MCF 10A (cell line): ENCODE measurements at regions not wholly inside any gene's neighbourhood (a gene's known extent, or its start where the extent isn't known, plus 50 kb on each side); places are given as distances from the start of the nearest gene placed in this dataset.
A peak's percentile ranks its signal among the peaks of the same experiment; 100 is the strongest.

Experiments
- BruUV-seq: library from RNA; stranded (reverse); fragments of 400-500 nt; replicated peaks from 2 replicates; lab custom pipeline; 2021; lab: Mats Ljungman, UMichigan
- CTCF ChIA-PET: fragments of 300-600 bp; sonication (Branson Sonifier 250); formaldehyde crosslinking; extraction: SDS; loops from one replicate; lab custom pipeline; 2021; ENCODE audit warnings: antibody characterized with exemption, inconsistent platforms; lab: Yijun Ruan, JAX
- POLR2A ChIA-PET: fragments of 300-600, 350-650 bp; sonication (Branson Sonifier 250); formaldehyde crosslinking; extraction: SDS; loops from one replicate; lab custom pipeline; 2020; ENCODE audit warnings: antibody characterized with exemption, inconsistent platforms; lab: Yijun Ruan, JAX
- DNase-seq: peaks from one replicate; pipeline ENCODE4 v3.0.0-alpha.2; 2018; ENCODE audit not compliant: unreplicated experiment
- H3K27ac Mint-ChIP-seq: one replicate; pipeline ENCODE4 v1.8.0; 2022; ENCODE audit warnings: mild to moderate bottlenecking, low read depth, mixed read lengths; ENCODE audit not compliant: unreplicated experiment
- H3K27me3 Mint-ChIP-seq: one replicate; pipeline ENCODE4 v1.8.0; 2022; ENCODE audit warnings: mixed read lengths; ENCODE audit not compliant: insufficient read depth, unreplicated experiment
- H3K36me3 Mint-ChIP-seq: one replicate; pipeline ENCODE4 v1.8.0; 2022; ENCODE audit warnings: mild to moderate bottlenecking, moderate library complexity, mixed read lengths; ENCODE audit not compliant: insufficient read depth, unreplicated experiment
- H3K4me1 Mint-ChIP-seq: one replicate; pipeline ENCODE4 v1.8.0; 2022; ENCODE audit warnings: mixed read lengths; ENCODE audit not compliant: insufficient read depth, unreplicated experiment
- H3K4me3 Mint-ChIP-seq: one replicate; pipeline ENCODE4 v1.8.0; 2022; ENCODE audit warnings: mild to moderate bottlenecking, moderate library complexity, mixed read lengths; ENCODE audit not compliant: unreplicated experiment
- H3K9me3 Mint-ChIP-seq: one replicate; pipeline ENCODE4 v1.8.0; 2022; ENCODE audit warnings: mixed read lengths; ENCODE audit not compliant: unreplicated experiment
- CTCF ChIP-seq: fragments of 200-600 bp; IDR thresholded peaks from one replicate; pipeline ENCODE4 v1.8.0; 2022; ENCODE audit warnings: antibody characterized with exemption, mild to moderate bottlenecking; ENCODE audit not compliant: unreplicated experiment
- intact Hi-C: fragments of 100-400 bp; cut with micrococcal nuclease; formaldehyde crosslinking; loops from 2 replicates; pipeline ENCODE4 v1.14.1; 2022

- DNase-seq: no peak
- intact Hi-C loops: no loop called here
- H3K27me3 Mint-ChIP-seq: peaks cover 13% of the 10 kb centered on the region
- no peak overlapping the region for H3K4me3 Mint-ChIP-seq
- H3K9me3 Mint-ChIP-seq: no peaks in the 10 kb centered on the region
- peaks cover 8% of the 10 kb centered on the region for H3K4me1 Mint-ChIP-seq
- H3K36me3 Mint-ChIP-seq: no peaks in the 10 kb centered on the region
- H3K27ac Mint-ChIP-seq: no peak overlapping the region
- ChIA-PET POLR2A (no interaction called here), CTCF (interaction anchor here (0.7 to 0.9 kb wide), 2 partner anchors 31 to 157 kb away, joined by 3 read pairs; no protein-coding TSS in a partner anchor)
- BruUV-seq: no TSS peak
- no peak for TF ChIP-seq CTCF
These were observed 70.1 kb downstream of the ABCC12 start for GRCh38 chr16:48085729-48086128.

- H3K4me1 Mint-ChIP-seq: peaks cover 8% of the 10 kb centered on the region
- no peak overlapping the region for H3K27ac Mint-ChIP-seq
- CTCF ChIA-PET: interaction anchor here (0.6 kb wide), 1 partner anchor 1711 kb away, joined by 3 read pairs; no protein-coding TSS in a partner anchor
- no TSS peak for BruUV-seq
- H3K4me3 Mint-ChIP-seq: no peak overlapping the region
- no peak for DNase-seq
- intact Hi-C loops: no loop called here
- no peak for TF ChIP-seq CTCF
- no peaks in the 10 kb centered on the region for H3K36me3 Mint-ChIP-seq
- no peaks in the 10 kb centered on the region for H3K9me3 Mint-ChIP-seq
- peaks cover 13% of the 10 kb centered on the region for H3K27me3 Mint-ChIP-seq
- POLR2A ChIA-PET: no interaction called here
These were observed 71.0 kb downstream of the ABCC12 start for GRCh38 chr16:48084826-48085225.

GRCh38 chr16:48082516-48082915 lies 73.3 kb downstream of the ABCC12 start:
- no peak for TF ChIP-seq CTCF
- no peak overlapping the region for H3K4me3 Mint-ChIP-seq
- DNase-seq: no peak
- CTCF ChIA-PET: interaction anchor here (0.6 kb wide), 1 partner anchor 79 kb away, joined by 3 read pairs; no protein-coding TSS in a partner anchor
- H3K4me1 Mint-ChIP-seq: peaks cover 8% of the 10 kb centered on the region
- H3K27me3 Mint-ChIP-seq: no peaks in the 10 kb centered on the region
- POLR2A ChIA-PET: interaction anchor here (0.6 kb wide), 1 partner anchor 137 kb away, joined by 3 read pairs; no protein-coding TSS in a partner anchor
- H3K36me3 Mint-ChIP-seq: no peaks in the 10 kb centered on the region
- intact Hi-C loops: no loop called here
- no peak overlapping the region for H3K27ac Mint-ChIP-seq
- BruUV-seq: no TSS peak
- H3K9me3 Mint-ChIP-seq: no peaks in the 10 kb centered on the region

- CTCF ChIA-PET: no interaction called here
- no TSS peak for BruUV-seq
These were observed 74.1 kb downstream of the ABCC12 start for GRCh38 chr16:48081656-48082055.

More at GRCh38 chr16:48081656-48082055, 74.1 kb downstream of the ABCC12 start:
- Mint-ChIP-seq H3K4me3 (no peak overlapping the region), H3K9me3 (no peaks in the 10 kb centered on the region), H3K4me1 (peaks cover 8% of the 10 kb centered on the region), H3K36me3 (no peaks in the 10 kb centered on the region), H3K27ac (no peak overlapping the region), H3K27me3 (no peaks in the 10 kb centered on the region)
- TF ChIP-seq CTCF: no peak
- DNase-seq: peak; percentile 92
- intact Hi-C loops: no loop called here
- POLR2A ChIA-PET: no interaction called here
